Endothelial cell of umbilical vein (primary cell): ENCODE measurements at regions not wholly inside any gene's neighbourhood (a gene's known extent, or its start where the extent isn't known, plus 50 kb on each side); places are given as distances from the start of the nearest gene placed in this dataset.

Experiments used
- BruUV-seq: library from RNA; stranded (reverse); fragments of 400-500 nt; replicated peaks from 2 replicates; lab custom pipeline; 2021; lab: Mats Ljungman, UMichigan
- CTCF ChIA-PET: fragments of 300-600, 350-600 bp; sonication (Branson Sonifier 250); formaldehyde crosslinking; loops from one replicate; lab custom pipeline; 2021; ENCODE audit warnings: antibody characterized with exemption, inconsistent platforms; lab: Charles Lee
- POLR2A ChIA-PET: fragments of 300-600, 350-600 bp; sonication (Branson Sonifier 250); formaldehyde crosslinking; loops from one replicate; lab custom pipeline; 2021; ENCODE audit warnings: antibody characterized with exemption, inconsistent platforms; lab: Charles Lee
- DNase-seq: peaks from one replicate; pipeline ENCODE4 v3.0.0-alpha.2; 2011; ENCODE audit warnings: low read depth, low spot score
- FAIRE-seq: peaks from 2 replicates; lab custom pipeline; 2011; peaks lifted over from hg19 to GRCh38; lab: Jason Lieb, UNC
- H2AFZ ChIP-seq: 2 replicates; pipeline ENCODE4 v1.6.0; 2012; ENCODE audit warnings: low read depth, low read length, control low read depth, inconsistent platforms
- H3K27ac ChIP-seq: 2 replicates; pipeline ENCODE4 v1.5.1; 2011; ENCODE audit warnings: low read depth, mild to moderate bottlenecking, control low read depth, low read length, moderate library complexity; ENCODE audit not compliant: insufficient read depth
- H3K27me3 ChIP-seq, 2 experiments: 2 replicates each; pipeline versions ENCODE4 v1.6.0 to v1.6.1; 2011; ENCODE audit warnings: low read length in 2 of 2, mixed read lengths in 1 of 2; ENCODE audit not compliant: control insufficient read depth in 2 of 2, insufficient read depth in 2 of 2
- H3K36me3 ChIP-seq, 2 experiments: 2 replicates in 1 of 2; 3 replicates in 1 of 2; pipeline ENCODE4 v1.5.1; 2011; ENCODE audit warnings: low read length in 2 of 2, mild to moderate bottlenecking in 1 of 2, moderate library complexity in 1 of 2; ENCODE audit not compliant: control insufficient read depth in 2 of 2, insufficient read depth in 2 of 2; ENCODE audit errors: extremely low read depth in 1 of 2
- H3K4me1 ChIP-seq: 3 replicates; pipeline ENCODE4 v1.5.1; 2011; ENCODE audit warnings: mild to moderate bottlenecking, low read length; ENCODE audit not compliant: control insufficient read depth, insufficient read depth; ENCODE audit errors: extremely low read depth
- H3K4me2 ChIP-seq: 2 replicates; pipeline ENCODE4 v1.6.1; 2011; ENCODE audit warnings: low read length, control low read depth, mixed read lengths; ENCODE audit not compliant: insufficient read depth
- H3K4me3 ChIP-seq, 3 experiments: fragments of 200-600 bp in 1 of 3; sonication (generic), shearing (Covaris generic) in 1 of 3; replicated peaks in 1 of 3; 2 replicates each; pipeline ENCODE4 v1.5.1; 2011 to 2016; ENCODE audit warnings: control low read depth in 3 of 3, low read length in 3 of 3, mild to moderate bottlenecking in 2 of 3, inconsistent platforms in 1 of 3, low read depth in 1 of 3, moderate library complexity in 1 of 3; ENCODE audit not compliant: insufficient read depth in 1 of 3
- H3K79me2 ChIP-seq: 2 replicates; pipeline ENCODE4 v1.6.0; 2012; ENCODE audit warnings: low read length, inconsistent platforms; ENCODE audit not compliant: control insufficient read depth, insufficient read depth
- H3K9ac ChIP-seq: replicated peaks from 2 replicates; pipeline ENCODE3; 2011; ENCODE audit warnings: low read length, control low read depth; ENCODE audit not compliant: insufficient read depth; ENCODE audit errors: extremely low read depth
- H3K9me1 ChIP-seq: replicated peaks from 3 replicates; pipeline ENCODE4 v1.6.0; 2011; ENCODE audit warnings: mild to moderate bottlenecking, low read length; ENCODE audit not compliant: control insufficient read depth, insufficient read depth; ENCODE audit errors: extremely low read depth
- H3K9me3 ChIP-seq: replicated peaks from 2 replicates; pipeline ENCODE4 v1.5.1; 2012; ENCODE audit warnings: low read length, inconsistent platforms; ENCODE audit not compliant: control insufficient read depth, insufficient read depth
- H4K20me1 ChIP-seq: replicated peaks from 2 replicates; pipeline ENCODE3; 2011; ENCODE audit warnings: mild to moderate bottlenecking, low read length; ENCODE audit not compliant: control insufficient read depth, insufficient read depth; ENCODE audit errors: extremely low read depth
- EZH2 ChIP-seq: IDR thresholded peaks from 2 replicates; pipeline ENCODE4 v1.6.1; 2012; ENCODE audit warnings: borderline replicate concordance, low read depth, mild to moderate bottlenecking, moderate library complexity, low read length, inconsistent platforms; ENCODE audit not compliant: severe bottlenecking
- FOS ChIP-seq: IDR thresholded peaks from 2 replicates; pipeline ENCODE4 v1.6.1; 2011; ENCODE audit warnings: mild to moderate bottlenecking, low read length, moderate library complexity, borderline replicate concordance; ENCODE audit not compliant: insufficient read depth
- GATA2 ChIP-seq: IDR thresholded peaks from 2 replicates; pipeline ENCODE4 v1.7.0; 2011; ENCODE audit warnings: low read depth, mild to moderate bottlenecking, moderate library complexity, mixed read lengths, low read length; ENCODE audit not compliant: insufficient read length, insufficient read depth
- JUN ChIP-seq: IDR thresholded peaks from 2 replicates; pipeline ENCODE4 v1.6.1; 2011; ENCODE audit warnings: borderline replicate concordance, low read depth; ENCODE audit not compliant: insufficient read length, insufficient read depth
- MYC ChIP-seq: IDR thresholded peaks from one replicate; pipeline ENCODE4 v1.6.1; 2011; ENCODE audit warnings: mild to moderate bottlenecking, low read depth, low read length
- POLR2A ChIP-seq: IDR thresholded peaks from 2 replicates; pipeline ENCODE4 v1.6.1; 2012; ENCODE audit warnings: low read depth, mild to moderate bottlenecking, control low read depth, low read length
- POLR2AphosphoS5 ChIP-seq: IDR thresholded peaks from 2 replicates; pipeline ENCODE4 v1.6.1; 2012; ENCODE audit warnings: low read depth, mild to moderate bottlenecking, control low read depth, low read length, moderate library complexity; ENCODE audit not compliant: insufficient read depth
- dilution Hi-C: fragments of 300-500 bp; cut with MboI; formaldehyde crosslinking; loops from one replicate; pipeline ENCODE4 v1.15.0; 2019; ENCODE audit warnings: low sequenced_read_pairs; ENCODE audit not compliant: extremely low pct_ligation_motif_present
- intact Hi-C: fragments of 100-400 bp; cut with micrococcal nuclease; formaldehyde crosslinking; loops from one replicate; pipeline ENCODE4 v1.10.0; 2022
- TF ChIP-seq, protein P1 (sequence below): IDR thresholded peaks from 2 replicates; pipeline ENCODE4 v1.6.1; 2011; ENCODE audit not compliant: insufficient read depth, insufficient read length
- TF ChIP-seq, protein P2 (sequence below), 2 donors: IDR thresholded peaks; 1 replicate in 1 of 2; 2 replicates in 1 of 2; pipeline ENCODE4 v1.5.1; 2011; ENCODE audit warnings: low read length in 2 of 2, mild to moderate bottlenecking in 2 of 2, moderate library complexity in 2 of 2, control low read depth in 1 of 2, inconsistent platforms in 1 of 2, low read depth in 1 of 2; ENCODE audit not compliant: insufficient read depth in 1 of 2; ENCODE audit errors: extremely low read depth in 1 of 2

DNA sequence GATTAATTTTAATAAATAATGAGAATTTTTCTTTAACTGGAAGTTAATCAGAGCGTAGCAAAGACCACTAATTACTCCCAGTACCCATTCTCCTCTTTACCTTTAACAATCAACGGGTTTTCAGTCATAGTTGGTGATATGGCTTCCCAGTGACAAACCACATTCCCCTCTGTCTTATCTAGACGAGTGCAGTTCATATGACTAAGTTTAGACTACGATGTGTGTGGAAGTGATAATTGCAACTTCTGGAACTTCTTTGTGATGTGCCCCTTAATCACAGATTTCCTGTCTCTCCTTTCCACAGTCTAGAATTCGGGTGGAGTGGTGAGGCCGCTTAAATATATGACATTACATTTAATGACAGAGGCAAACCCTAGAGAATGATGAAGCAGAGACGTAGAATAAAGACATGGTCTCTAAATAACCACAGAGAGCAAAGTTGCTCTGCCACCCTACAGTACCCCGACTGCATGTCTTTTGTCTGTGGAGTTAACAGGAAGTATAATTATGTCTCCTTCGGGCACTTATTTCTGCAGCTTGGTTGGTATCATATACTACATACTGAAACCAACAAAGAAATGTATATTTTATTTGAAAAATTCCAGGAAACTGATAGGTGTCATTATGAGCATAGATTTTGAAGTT, 693.3 kb upstream of the CDH7 start:
- H2AFZ ChIP-seq: no peak overlapping the region
- dilution Hi-C loops: no loop called here
- FAIRE-seq (no peak), DNase-seq (no peak)
- ChIA-PET POLR2A (no interaction called here), CTCF (no interaction called here)
- no peaks in the 10 kb centered on the region for H3K79me2 ChIP-seq
- H3K4me3 ChIP-seq: no peak overlapping the region
- no peak overlapping the region for H3K9ac ChIP-seq
- no peaks in the 10 kb centered on the region for H3K9me3 ChIP-seq
- no peak overlapping the region for H3K4me2 ChIP-seq
- H3K27me3 ChIP-seq: no peaks in the 10 kb centered on the region
- TF ChIP-seq, protein P1, sequence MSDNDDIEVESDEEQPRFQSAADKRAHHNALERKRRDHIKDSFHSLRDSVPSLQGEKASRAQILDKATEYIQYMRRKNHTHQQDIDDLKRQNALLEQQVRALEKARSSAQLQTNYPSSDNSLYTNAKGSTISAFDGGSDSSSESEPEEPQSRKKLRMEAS: no peak
- BruUV-seq: no TSS peak
- no peak overlapping the region for H3K27ac ChIP-seq
- intact Hi-C loops: no loop called here
- H3K4me1 ChIP-seq: no peaks in the 10 kb centered on the region
- no peaks in the 10 kb centered on the region for H3K9me1 ChIP-seq
- no peaks in the 10 kb centered on the region for H3K36me3 ChIP-seq
- H4K20me1 ChIP-seq: no peaks in the 10 kb centered on the region

DNA sequence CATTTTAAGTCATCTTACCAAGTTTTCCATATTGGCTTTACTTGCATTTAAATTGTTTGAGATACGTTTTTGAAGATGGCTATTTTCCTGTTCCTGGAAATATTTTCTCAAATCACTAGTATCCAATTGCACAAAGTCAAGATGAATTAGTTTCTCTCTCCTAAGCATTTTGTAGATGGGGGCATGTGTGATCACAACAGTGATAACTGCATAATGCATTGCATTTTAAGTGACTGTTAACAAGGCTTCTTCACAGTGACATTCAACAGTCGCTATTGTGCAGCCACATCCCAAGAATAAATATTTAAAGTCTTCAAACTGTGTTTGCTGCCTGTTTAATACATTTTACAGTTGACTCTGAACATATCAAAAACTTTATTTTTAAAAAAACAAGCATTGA, 694.2 kb upstream of the CDH7 start:
- no peaks in the 10 kb centered on the region for H3K79me2 ChIP-seq
- H3K9me3 ChIP-seq: no peaks in the 10 kb centered on the region
- H3K36me3 ChIP-seq: no peaks in the 10 kb centered on the region
- no peak overlapping the region for H3K4me3 ChIP-seq
- no peaks in the 10 kb centered on the region for H4K20me1 ChIP-seq
- no peak overlapping the region for H3K9ac ChIP-seq
- DNase-seq (no peak), FAIRE-seq (no peak)
- no peaks in the 10 kb centered on the region for H3K4me1 ChIP-seq
- dilution Hi-C loops: no loop called here
- no peak overlapping the region for H3K27ac ChIP-seq
- POLR2A ChIA-PET: no interaction called here
- H3K4me2 ChIP-seq: no peak overlapping the region
- no peaks in the 10 kb centered on the region for H3K27me3 ChIP-seq
- intact Hi-C loops: no loop called here
- CTCF ChIA-PET: no interaction called here
- BruUV-seq: no TSS peak
- H3K9me1 ChIP-seq: no peaks in the 10 kb centered on the region
- TF ChIP-seq, protein P2, sequence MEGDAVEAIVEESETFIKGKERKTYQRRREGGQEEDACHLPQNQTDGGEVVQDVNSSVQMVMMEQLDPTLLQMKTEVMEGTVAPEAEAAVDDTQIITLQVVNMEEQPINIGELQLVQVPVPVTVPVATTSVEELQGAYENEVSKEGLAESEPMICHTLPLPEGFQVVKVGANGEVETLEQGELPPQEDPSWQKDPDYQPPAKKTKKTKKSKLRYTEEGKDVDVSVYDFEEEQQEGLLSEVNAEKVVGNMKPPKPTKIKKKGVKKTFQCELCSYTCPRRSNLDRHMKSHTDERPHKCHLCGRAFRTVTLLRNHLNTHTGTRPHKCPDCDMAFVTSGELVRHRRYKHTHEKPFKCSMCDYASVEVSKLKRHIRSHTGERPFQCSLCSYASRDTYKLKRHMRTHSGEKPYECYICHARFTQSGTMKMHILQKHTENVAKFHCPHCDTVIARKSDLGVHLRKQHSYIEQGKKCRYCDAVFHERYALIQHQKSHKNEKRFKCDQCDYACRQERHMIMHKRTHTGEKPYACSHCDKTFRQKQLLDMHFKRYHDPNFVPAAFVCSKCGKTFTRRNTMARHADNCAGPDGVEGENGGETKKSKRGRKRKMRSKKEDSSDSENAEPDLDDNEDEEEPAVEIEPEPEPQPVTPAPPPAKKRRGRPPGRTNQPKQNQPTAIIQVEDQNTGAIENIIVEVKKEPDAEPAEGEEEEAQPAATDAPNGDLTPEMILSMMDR (IDR thresholded peaks at IDR 0.05; ENCODE audit: extremely low read depth in 1 of 2, insufficient read depth in 1 of 2, low read depth in 1 of 2, low read length in 2 of 2): no peak
- no peak for TF ChIP-seq GATA2
- TF ChIP-seq, protein P1: no peak
- no peak for TF ChIP-seq MYC
- no peak for TF ChIP-seq JUN
- no peak for TF ChIP-seq FOS
- TF ChIP-seq POLR2AphosphoS5: no peak
- TF ChIP-seq EZH2: no peak
- TF ChIP-seq POLR2A: no peak
- H2AFZ ChIP-seq: no peak overlapping the region
